ENCODE measurements at regions not wholly inside any gene's neighbourhood (a gene's known extent, or its start where the extent isn't known, plus 50 kb on each side); places are given as distances from the start of the nearest gene placed in this dataset.
A peak's percentile ranks its signal among the peaks of the same experiment; 100 is the strongest.

GRCh38 chr11:26121466-26121865 is 210.5 kb upstream of the ANO3 start:
- DNase-seq = no peak

GRCh38 chr11:26126741-26127140 is 205.2 kb upstream of the ANO3 start:
- no peak for DNase-seq

GRCh38 chr11:26127336-26127735 is 204.6 kb upstream of the ANO3 start:
- no peak for DNase-seq

- DNase-seq = no peak
Observed at GRCh38 chr11:26131406-26131805, 200.5 kb upstream of the ANO3 start.

- no peak for DNase-seq
Observed at GRCh38 chr11:26134053-26134452, 197.9 kb upstream of the ANO3 start.

- DNase-seq = no peak
Observed at GRCh38 chr11:26134481-26135355, 197.2 kb upstream of the ANO3 start.

GRCh38 chr11:26137651-26138050 is 194.3 kb upstream of the ANO3 start:
- DNase-seq = no peak

- DNase-seq = no peak
Observed at GRCh38 chr11:26142891-26143290, 189.0 kb upstream of the ANO3 start.

- DNase-seq = no peak
Observed at GRCh38 chr11:26143566-26144290, 188.2 kb upstream of the ANO3 start.

GRCh38 chr11:26144291-26144690 is 187.6 kb upstream of the ANO3 start:
- no peak for DNase-seq

- DNase-seq = no peak
Observed at GRCh38 chr11:26144911-26145310, 187.0 kb upstream of the ANO3 start.

GRCh38 chr11:26149585-26149984 is 182.3 kb upstream of the ANO3 start:
- DNase-seq = no peak

- peak; percentile 69 for DNase-seq
Observed at GRCh38 chr11:26150031-26150430, 181.9 kb upstream of the ANO3 start.

- DNase-seq = no peak
Observed at GRCh38 chr11:26158251-26158650, 173.7 kb upstream of the ANO3 start.

GRCh38 chr11:26162291-26162690 is 169.6 kb upstream of the ANO3 start:
- DNase-seq = no peak

GRCh38 chr11:26186389-26186788 is 145.5 kb upstream of the ANO3 start:
- DNase-seq = no peak

GRCh38 chr11:26187639-26188038 is 144.3 kb upstream of the ANO3 start:
- DNase-seq = no peak

GRCh38 chr11:26188554-26188953 is 143.4 kb upstream of the ANO3 start:
- no peak for DNase-seq

GRCh38 chr11:26191193-26191592 is 140.7 kb upstream of the ANO3 start:
- no peak for DNase-seq

GRCh38 chr11:26193694-26194365 is 138.1 kb upstream of the ANO3 start:
- no peak for DNase-seq

GRCh38 chr11:26194881-26195280 is 137.0 kb upstream of the ANO3 start:
- no peak for DNase-seq

- no peak for DNase-seq
Observed at GRCh38 chr11:26198532-26199096, 133.3 kb upstream of the ANO3 start.

GRCh38 chr11:26199331-26200095 is 132.4 kb upstream of the ANO3 start:
- DNase-seq = no peak

Measured in NCI-H446 treated with DMSO at 0.1 percent for 48 hours (cell line).